Gastroesophageal sphincter (tissue), 4 donors: ENCODE measurements at regions not wholly inside any gene's neighbourhood (a gene's known extent, or its start where the extent isn't known, plus 50 kb on each side); places are given as distances from the start of the nearest gene placed in this dataset.

ENCODE experiments used
- ATAC-seq: fragments of 150-250 bp; one replicate; pipeline ENCODE4 v1.9.1; 2016; ENCODE audit warnings: mild to moderate bottlenecking, moderate library complexity
- H3K27ac ChIP-seq, 4 donors: fragments of 200-600 bp; sonication (generic) in 3 of 4; 1 replicate in 3 of 4; 2 replicates in 1 of 4; pipeline ENCODE4 v1.5.1; 2016 to 2019
- H3K27me3 ChIP-seq: fragments of 200-600 bp; sonication (generic); one replicate; pipeline ENCODE4 v1.5.1; 2019
- H3K36me3 ChIP-seq, 2 donors: fragments of 200-600 bp; sonication (generic); one replicate each; pipeline ENCODE4 v1.5.1; 2019; ENCODE audit warnings: control low read depth in 1 of 2
- H3K4me1 ChIP-seq, 3 donors: fragments of 200-600 bp; sonication (generic); 1 replicate in 2 of 3; 2 replicates in 1 of 3; pipeline ENCODE4 v1.5.1; 2016 to 2019; ENCODE audit warnings: control low read depth in 2 of 3
- H3K4me3 ChIP-seq, 2 donors: fragments of 200-600 bp; sonication (generic); one replicate each; pipeline ENCODE4 v1.5.1; 2019; ENCODE audit warnings: mild to moderate bottlenecking in 1 of 2, moderate library complexity in 1 of 2
- H3K9me3 ChIP-seq, 3 donors: fragments of 200-600 bp; sonication (generic); one replicate each; pipeline ENCODE4 v1.5.1; 2017 to 2019; ENCODE audit warnings: control low read depth in 2 of 3
- EP300 ChIP-seq: sonication (generic); formaldehyde crosslinking; IDR thresholded peaks from one replicate; pipeline ENCODE4 v1.6.1; 2017; ENCODE audit warnings: antibody characterized with exemption, mild to moderate bottlenecking
- POLR2A ChIP-seq, 2 donors: fragments of 450-650 bp; IDR thresholded peaks; one replicate each; pipeline ENCODE4 v1.6.1; 2017; ENCODE audit warnings: antibody characterized with exemption in 2 of 2, mild to moderate bottlenecking in 2 of 2, moderate library complexity in 1 of 2
- POLR2AphosphoS5 ChIP-seq: sonication (generic); formaldehyde crosslinking; IDR thresholded peaks from one replicate; pipeline ENCODE4 v1.6.1; 2017; ENCODE audit warnings: antibody characterized with exemption
- WGBS, 2 donors: methylation state at CpG; one replicate each; pipeline ENCODE4 v1.1.5; 2018; ENCODE audit warnings: low coverage in 1 of 2; 5-methylcytosine and 5-hydroxymethylcytosine counted together
- TF ChIP-seq, protein P1 (sequence below), 4 experiments: fragments of 200-600 bp in 2 of 4; fragments of 450-650 bp in 2 of 4; sonication (generic) in 1 of 4; IDR thresholded peaks; one replicate each; pipeline ENCODE4 v1.5.1; 2017 to 2019; ENCODE audit warnings: antibody characterized with exemption in 4 of 4, mild to moderate bottlenecking in 2 of 4, moderate library complexity in 2 of 4

DNA sequence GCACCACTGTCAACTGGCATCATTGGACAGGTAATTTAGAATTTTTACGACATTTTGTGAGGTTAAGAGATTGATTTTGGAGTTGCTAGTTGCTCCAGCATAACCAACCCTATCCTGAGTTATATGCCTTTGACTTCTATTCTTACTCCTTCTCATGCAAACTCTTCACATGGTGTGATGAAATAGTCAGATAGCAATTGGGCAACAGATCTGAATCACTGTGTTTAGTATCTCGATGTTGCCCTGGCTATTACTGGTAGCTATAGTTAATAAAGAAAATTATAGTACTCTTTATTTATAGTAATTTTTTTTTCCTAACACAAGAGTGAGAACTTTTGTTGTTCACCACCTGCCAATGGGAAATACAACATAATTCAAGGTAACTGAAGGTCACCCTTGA is 494.8 kb upstream of the TOM1L1 start:
- 74 to 87% methylated on average over 2 of the region's 2 CpGs for WGBS, 2 donors
- ATAC-seq, result no peak
- no peak overlapping the region for H3K27ac ChIP-seq

DNA sequence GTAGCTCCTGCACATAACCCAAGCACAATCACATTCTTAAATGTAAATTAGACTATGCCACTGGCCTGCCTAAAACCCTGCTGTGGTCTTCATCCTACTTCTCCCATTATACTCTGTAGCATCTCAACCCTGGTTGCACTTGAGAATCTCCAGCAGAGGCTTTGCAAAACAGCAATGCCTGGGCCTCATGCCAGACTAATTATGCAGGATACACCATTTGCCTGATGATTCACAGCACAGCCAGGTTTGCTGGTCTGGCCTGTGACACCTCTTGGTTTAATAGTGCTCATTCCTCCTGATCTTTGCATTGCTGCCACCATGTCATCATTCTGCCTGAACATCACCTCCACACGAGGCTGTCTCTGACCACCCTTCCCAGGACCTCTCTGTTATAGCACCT is 491.9 kb upstream of the TOM1L1 start:
- Histone ChIP-seq H3K36me3 (no peaks in the 10 kb centered on the region), H3K9me3 (no peaks in the 10 kb centered on the region), H3K27me3 (no peaks in the 10 kb centered on the region), H3K4me1 (no peaks in the 10 kb centered on the region), H3K27ac (no peak overlapping the region), H3K4me3 (no peak overlapping the region)
- 11 to 63% methylated on average over 1 of the region's 1 CpG for WGBS, 2 donors
- no peak for TF ChIP-seq POLR2A (IDR thresholded peaks at IDR 0.05)
- TF ChIP-seq, protein P1, sequence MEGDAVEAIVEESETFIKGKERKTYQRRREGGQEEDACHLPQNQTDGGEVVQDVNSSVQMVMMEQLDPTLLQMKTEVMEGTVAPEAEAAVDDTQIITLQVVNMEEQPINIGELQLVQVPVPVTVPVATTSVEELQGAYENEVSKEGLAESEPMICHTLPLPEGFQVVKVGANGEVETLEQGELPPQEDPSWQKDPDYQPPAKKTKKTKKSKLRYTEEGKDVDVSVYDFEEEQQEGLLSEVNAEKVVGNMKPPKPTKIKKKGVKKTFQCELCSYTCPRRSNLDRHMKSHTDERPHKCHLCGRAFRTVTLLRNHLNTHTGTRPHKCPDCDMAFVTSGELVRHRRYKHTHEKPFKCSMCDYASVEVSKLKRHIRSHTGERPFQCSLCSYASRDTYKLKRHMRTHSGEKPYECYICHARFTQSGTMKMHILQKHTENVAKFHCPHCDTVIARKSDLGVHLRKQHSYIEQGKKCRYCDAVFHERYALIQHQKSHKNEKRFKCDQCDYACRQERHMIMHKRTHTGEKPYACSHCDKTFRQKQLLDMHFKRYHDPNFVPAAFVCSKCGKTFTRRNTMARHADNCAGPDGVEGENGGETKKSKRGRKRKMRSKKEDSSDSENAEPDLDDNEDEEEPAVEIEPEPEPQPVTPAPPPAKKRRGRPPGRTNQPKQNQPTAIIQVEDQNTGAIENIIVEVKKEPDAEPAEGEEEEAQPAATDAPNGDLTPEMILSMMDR (IDR thresholded peaks at IDR 0.05), result no peak
- no peak for TF ChIP-seq EP300
- TF ChIP-seq POLR2AphosphoS5, result no peak
- ATAC-seq, result no peak

More for the DNA sequence above, 494.8 kb upstream of the TOM1L1 start:
- Histone ChIP-seq H3K27me3 (no peaks in the 10 kb centered on the region), H3K4me1 (no peaks in the 10 kb centered on the region), H3K36me3 (no peaks in the 10 kb centered on the region), H3K9me3 (no peaks in the 10 kb centered on the region), H3K4me3 (no peak overlapping the region)
- TF ChIP-seq EP300, result no peak
- TF ChIP-seq, protein P1 (IDR thresholded peaks at IDR 0.05), result no peak
- TF ChIP-seq POLR2A (IDR thresholded peaks at IDR 0.05), result no peak
- no peak for TF ChIP-seq POLR2AphosphoS5

DNA sequence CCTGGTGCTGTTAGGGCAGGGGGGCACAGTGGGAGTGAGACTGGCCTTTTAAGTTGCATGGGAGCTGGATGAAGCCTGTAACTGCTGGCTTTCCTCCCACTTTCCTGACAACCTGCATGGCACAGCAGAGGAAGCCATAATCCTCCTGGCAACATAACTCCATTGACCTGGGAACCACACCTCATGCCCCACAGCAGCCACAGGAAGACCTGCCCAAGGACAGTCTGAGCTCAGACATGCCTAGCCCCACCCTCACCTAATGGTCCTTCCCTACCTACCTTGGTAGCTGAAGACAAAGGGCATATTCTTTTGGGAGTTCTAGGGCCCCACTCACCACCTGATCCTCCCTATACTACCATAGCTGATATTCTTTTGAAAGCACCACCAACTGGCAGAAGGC is 482.2 kb upstream of the TOM1L1 start:
- TF ChIP-seq, protein P1 (IDR thresholded peaks at IDR 0.05), result no peak
- TF ChIP-seq POLR2AphosphoS5, result no peak
- TF ChIP-seq POLR2A (IDR thresholded peaks at IDR 0.05), result no peak
- no peak for TF ChIP-seq EP300
- Histone ChIP-seq H3K27ac (no peak overlapping the region), H3K4me3 (no peak overlapping the region), H3K27me3 (no peaks in the 10 kb centered on the region), H3K9me3 (peaks cover 0 to 11% (median 0%) of the 10 kb centered on the region in 3 donors), H3K4me1 (no peaks in the 10 kb centered on the region), H3K36me3 (no peaks in the 10 kb centered on the region)
- no peak for ATAC-seq

- TF ChIP-seq, protein P1 (IDR thresholded peaks at IDR 0.05), result no peak
- no peak for TF ChIP-seq POLR2AphosphoS5
- TF ChIP-seq POLR2A (IDR thresholded peaks at IDR 0.05), result no peak
- no peak for TF ChIP-seq EP300
- no peak overlapping the region for H3K27ac ChIP-seq
- H3K27me3 ChIP-seq, result no peaks in the 10 kb centered on the region
- WGBS, 2 donors, result 65 to 89% methylated on average over 3 of the region's 3 CpGs
- H3K4me3 ChIP-seq, result no peak overlapping the region
- no peaks in the 10 kb centered on the region for H3K4me1 ChIP-seq
- peaks cover 0 to 3% (median 0%) of the 10 kb centered on the region in 3 donors for H3K9me3 ChIP-seq
- no peak for ATAC-seq
- no peaks in the 10 kb centered on the region for H3K36me3 ChIP-seq
Observed at GRCh38 chr17:54425671-54426070, 475.0 kb upstream of the TOM1L1 start.

GRCh38 chr17:54426296-54426886 is 474.3 kb upstream of the TOM1L1 start:
- Histone ChIP-seq H3K4me1 (no peaks in the 10 kb centered on the region), H3K27ac (no peak overlapping the region), H3K27me3 (no peaks in the 10 kb centered on the region), H3K9me3 (peaks cover 0 to 3% (median 0%) of the 10 kb centered on the region in 3 donors), H3K36me3 (no peaks in the 10 kb centered on the region), H3K4me3 (no peak overlapping the region)
- 24 to 54% methylated on average over 1 of the region's 1 CpG for WGBS, 2 donors
- no peak for ATAC-seq
- TF ChIP-seq, protein P1 (IDR thresholded peaks at IDR 0.05), result no peak
- TF ChIP-seq EP300 (no peak), POLR2A (IDR thresholded peaks at IDR 0.05) (no peak)
